Loucy (cell line): ENCODE measurements at regions not wholly inside any gene's neighbourhood (a gene's known extent, or its start where the extent isn't known, plus 50 kb on each side); places are given as distances from the start of the nearest gene placed in this dataset.

Experiments used
- EZH2phosphoT487 ChIP-seq: fragments of 200-600 bp; IDR thresholded peaks from 2 replicates; pipeline ENCODE4 v1.6.1; 2018; ENCODE audit warnings: antibody characterized with exemption, mild to moderate bottlenecking, moderate library complexity, borderline replicate concordance
- TF ChIP-seq, protein P1 (sequence below): fragments of 200-600 bp; sonication (generic); conservative IDR thresholded peaks from 2 replicates; pipeline ENCODE4 v1.5.1; 2014; ENCODE audit warnings: mild to moderate bottlenecking, antibody characterized with exemption, low read length

DNA sequence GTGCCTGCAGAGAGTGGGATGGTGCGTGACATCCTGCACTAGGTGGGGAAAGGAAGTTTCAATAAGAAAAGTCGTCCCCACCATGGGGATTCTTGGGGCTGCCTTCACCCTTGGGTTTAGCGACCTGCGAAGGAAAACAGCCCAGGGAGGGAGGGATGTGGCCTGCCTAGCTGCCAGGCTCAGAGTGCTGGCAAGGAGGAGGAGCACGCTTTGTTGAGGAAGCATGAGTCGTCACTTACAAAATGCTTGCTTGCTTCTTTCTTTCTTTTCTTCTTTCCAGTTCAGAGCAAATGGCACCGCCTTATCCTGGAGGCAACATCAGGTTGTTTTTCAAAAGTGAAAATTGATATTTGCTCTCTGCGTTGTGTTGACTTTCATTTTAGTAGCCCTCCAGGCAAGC is 123.2 kb downstream of the TFAP2C start:
- TF ChIP-seq, protein P1, sequence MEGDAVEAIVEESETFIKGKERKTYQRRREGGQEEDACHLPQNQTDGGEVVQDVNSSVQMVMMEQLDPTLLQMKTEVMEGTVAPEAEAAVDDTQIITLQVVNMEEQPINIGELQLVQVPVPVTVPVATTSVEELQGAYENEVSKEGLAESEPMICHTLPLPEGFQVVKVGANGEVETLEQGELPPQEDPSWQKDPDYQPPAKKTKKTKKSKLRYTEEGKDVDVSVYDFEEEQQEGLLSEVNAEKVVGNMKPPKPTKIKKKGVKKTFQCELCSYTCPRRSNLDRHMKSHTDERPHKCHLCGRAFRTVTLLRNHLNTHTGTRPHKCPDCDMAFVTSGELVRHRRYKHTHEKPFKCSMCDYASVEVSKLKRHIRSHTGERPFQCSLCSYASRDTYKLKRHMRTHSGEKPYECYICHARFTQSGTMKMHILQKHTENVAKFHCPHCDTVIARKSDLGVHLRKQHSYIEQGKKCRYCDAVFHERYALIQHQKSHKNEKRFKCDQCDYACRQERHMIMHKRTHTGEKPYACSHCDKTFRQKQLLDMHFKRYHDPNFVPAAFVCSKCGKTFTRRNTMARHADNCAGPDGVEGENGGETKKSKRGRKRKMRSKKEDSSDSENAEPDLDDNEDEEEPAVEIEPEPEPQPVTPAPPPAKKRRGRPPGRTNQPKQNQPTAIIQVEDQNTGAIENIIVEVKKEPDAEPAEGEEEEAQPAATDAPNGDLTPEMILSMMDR: no peak
- no peak for TF ChIP-seq EZH2phosphoT487
